GM18517 (cell line): ENCODE measurements at regions not wholly inside any gene's neighbourhood (a gene's known extent, or its start where the extent isn't known, plus 50 kb on each side); places are given as distances from the start of the nearest gene placed in this dataset.
"Not testable (repeated sequence)": the region's sequence is repeated elsewhere in the genome, so short reads cannot be mapped to it uniquely, and the experiment has no call there.

Experiments used
- ATAC-seq: cut with Tn5 transposase; IDR thresholded peaks from one replicate; pipeline ENCODE4 v1.9.1; 2021; ENCODE audit warnings: mild to moderate bottlenecking, moderate library complexity; ENCODE audit not compliant: unreplicated experiment

DNA sequence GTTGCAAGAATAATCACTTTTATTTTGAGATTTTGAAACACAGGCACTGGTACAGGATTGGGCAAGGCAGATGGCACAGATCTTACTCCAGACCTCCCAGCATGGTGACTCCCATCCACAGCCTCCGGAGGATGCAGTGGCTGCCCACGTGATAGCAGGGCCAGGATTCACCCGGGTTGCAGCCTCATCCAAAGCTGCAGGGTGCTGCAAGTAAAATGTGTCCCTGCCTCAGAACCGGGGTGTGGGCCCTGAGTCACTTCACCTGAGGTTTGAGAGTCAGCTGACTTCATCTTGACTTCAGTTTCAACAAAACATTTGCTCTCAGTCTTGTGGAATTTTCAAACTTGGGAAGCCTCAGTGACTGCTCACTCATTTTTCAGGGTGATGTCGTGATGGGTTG lies 201.9 kb downstream of the FGF9 start:
- no peak for ATAC-seq

DNA sequence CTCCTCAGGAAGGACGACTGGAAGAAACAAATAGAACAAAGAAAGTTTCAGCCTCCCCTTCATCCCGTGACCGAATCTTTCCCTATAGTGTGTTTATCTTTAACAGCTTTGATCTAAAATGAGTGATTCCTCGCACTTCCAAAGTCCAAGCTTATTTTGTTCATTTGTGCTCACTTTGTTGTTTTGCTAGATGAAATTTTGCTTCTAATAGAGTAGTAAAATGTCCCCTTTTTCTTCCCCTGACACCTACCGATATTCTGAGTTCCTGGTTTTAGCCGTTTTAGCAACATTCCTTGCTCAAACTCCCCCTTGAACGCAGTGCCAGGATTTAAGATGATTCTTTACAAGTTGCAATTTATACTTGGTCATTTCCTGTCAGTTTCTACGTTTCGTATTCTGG lies 204.2 kb downstream of the FGF9 start:
- ATAC-seq = no peak

- ATAC-seq = no peak
Measured at GRCh38 chr13:21879263-21879914, 208.5 kb downstream of the FGF9 start.

GRCh38 chr13:21882766-21883165 lies 211.9 kb downstream of the FGF9 start:
- ATAC-seq = no peak

- ATAC-seq = no peak
Measured at GRCh38 chr13:21883713-21884112, 212.8 kb downstream of the FGF9 start.

DNA sequence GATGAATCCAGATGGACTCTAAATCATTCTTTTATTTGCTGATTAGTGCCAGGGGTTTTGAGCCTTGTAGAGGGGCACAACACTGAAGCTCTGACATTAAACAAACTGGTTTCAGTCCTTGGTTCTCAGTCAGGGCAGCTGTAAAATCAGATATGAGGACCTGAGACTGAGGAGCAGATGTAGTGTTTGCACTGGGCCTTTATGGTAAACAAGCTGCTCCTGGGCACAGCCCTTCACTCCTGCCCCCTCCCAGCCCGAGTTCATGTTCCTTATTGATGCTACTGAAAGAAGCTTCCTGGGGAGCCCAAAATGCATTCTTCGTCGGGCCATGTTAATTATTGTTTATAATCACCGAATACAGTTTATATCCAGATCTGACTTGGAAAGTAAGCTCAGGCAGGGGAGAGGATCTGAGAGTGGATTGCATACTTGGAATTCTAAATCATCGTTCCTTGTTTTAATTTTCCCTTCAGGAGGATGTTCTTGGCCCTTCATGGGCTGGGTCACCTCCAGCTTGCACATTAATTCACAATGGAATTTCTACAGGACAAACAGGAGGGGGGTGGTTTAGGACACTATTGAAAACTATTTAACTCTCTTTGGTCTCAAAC lies 213.5 kb downstream of the FGF9 start:
- no peak for ATAC-seq

DNA sequence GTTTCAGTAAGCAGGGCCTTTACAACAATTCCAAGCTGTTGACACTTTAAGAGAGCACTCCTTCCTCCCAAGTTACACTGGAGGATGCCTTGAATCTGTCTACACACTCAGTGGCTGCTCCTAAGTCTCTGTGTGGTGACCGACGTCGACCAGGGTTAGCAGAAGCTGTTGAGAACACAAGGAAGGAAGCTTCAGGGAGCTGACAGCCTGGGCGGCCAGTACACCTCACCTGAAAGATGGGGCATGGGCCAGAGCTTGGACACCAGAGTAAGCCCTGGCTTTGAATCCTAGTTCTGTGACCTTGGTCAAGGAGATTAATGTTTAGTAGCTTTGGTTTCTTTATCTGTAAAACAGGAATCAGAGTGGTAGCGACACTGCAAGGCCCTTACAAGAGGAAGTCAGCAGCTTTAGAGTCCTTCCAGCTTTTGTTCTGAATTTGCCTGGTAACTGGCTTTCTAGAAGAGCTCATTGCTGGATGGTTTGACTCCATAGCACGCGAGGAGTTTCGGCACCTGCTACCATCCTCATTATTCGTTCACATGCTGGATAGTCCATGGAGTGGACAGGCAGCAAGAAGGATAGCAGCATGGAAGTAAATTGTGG lies 214.2 kb downstream of the FGF9 start:
- no peak for ATAC-seq

DNA sequence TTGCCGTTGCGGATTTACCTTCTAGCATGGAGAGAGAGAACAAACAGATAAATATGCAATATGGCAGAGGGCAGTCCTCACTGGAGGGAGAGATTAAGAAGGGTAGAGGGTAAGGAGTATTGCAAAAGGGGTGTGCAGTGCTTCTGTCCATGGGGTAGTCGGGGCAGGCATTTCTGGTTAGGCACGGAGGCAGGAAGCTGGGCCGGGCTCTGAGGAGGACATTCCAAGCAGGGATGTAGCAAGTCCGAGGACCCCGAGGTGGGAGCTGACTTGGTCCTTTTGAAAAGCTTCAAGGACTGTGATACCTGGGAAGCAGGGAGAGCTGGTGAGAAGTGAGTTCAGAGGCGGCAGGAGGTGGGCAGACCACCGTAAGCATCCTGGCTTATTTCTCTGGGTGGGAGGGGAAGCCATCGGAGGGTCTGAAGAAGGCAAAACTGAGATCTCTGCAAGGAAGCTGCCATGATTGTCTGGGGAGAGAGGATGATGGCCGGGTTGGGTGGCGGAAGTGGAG lies 214.9 kb downstream of the FGF9 start:
- no peak for ATAC-seq

DNA sequence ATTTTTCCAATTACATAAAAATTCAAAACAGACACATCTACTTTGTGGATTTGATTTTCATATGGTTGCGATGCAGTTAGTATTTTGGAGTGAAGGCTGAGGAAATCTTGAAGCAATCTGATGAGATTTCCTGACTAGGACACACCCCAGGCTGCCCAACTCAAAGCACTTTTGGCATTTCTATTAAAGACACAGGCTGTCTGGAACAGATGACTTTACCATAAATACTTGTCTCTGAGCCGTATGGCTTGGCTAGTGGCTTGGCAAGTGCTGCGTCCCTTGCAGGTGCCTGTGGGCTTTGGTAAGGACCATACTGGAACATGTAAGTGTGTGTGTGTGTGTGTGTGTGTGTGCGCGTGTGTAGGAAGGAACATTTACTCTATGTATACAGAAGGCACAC lies 218.8 kb downstream of the FGF9 start:
- no peak for ATAC-seq

DNA sequence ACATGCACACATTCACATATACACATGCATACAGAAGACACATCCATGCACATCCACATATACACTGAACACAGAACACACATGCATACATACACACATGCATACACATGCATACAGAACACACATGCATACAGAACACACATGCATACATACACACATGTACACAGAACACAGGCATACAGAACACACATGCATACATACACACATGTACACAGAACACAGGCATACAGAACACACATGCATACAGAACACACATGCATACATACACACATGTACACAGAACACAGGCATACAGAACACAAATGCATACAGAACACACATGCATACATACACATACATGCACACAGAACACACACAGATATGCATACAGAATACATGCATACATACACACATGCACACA lies 219.3 kb downstream of the FGF9 start:
- not testable (repeated sequence) for ATAC-seq

- ATAC-seq = no peak
Measured at GRCh38 chr13:21894091-21894490, 223.2 kb downstream of the FGF9 start.

DNA sequence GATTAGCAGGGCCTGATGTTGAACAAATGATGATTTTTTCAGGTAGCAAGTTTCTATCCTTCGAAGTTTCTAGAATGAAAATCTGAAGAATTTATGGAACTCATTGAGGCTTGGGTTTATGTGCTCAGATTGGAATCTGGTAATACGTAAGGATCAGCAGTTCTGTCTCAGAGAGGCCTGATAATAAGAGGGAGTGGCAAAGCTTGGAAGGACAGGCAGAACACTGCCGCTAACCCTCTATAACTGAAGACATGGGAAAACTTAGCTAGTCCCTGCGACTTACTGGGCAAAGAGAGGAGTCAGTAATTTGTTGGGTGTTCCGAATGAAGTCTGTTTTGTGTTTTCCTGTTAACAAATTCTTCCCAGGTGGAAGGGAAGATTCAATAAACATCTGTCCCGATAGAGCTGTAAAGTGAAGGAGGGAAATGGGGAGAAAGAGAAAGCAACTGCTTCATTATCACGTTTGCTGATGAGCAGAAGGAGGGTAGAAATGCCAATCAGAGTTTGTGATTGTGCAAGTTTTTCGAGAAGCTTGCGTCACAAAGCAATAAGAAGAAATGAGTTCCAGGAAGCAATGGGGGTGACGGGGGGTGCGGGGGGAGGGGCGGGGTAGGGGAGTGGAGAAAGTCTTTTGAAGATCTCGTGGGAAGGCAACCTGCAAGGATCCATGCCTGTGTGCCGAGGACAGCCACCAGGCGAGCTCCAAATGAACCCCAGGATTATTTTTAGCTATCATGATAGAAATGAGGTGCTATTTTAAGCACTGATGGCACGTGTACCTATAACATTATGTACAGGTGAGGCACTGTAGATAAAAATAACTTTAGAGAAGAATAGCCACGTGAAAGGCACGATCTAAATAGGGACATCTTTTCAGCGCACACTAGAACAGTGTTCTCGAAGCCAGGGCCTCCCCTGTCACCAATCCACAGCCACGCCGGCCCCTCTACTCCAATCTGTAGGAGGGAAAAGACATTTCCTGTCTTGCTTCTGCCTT lies 224.1 kb downstream of the FGF9 start:
- ATAC-seq = no peak

DNA sequence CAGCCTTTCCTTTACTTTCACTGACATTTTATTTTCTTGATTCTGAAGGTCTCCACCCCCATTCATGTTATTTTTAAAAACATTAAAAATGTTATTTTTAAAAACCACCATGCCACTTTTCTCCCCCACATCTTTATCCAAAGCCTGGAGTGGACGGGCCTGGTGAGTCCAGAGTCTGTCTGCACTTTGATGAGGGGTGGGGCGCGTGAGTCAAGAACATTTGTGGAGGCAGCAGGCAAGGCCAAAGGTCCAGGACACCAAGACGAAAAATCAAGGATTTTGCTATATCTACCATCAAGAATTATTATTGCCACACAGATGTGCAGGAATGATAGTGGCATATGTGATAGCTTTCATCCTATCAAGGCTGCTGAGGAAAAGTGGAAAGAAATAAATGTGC lies 224.9 kb downstream of the FGF9 start:
- ATAC-seq = no peak

DNA sequence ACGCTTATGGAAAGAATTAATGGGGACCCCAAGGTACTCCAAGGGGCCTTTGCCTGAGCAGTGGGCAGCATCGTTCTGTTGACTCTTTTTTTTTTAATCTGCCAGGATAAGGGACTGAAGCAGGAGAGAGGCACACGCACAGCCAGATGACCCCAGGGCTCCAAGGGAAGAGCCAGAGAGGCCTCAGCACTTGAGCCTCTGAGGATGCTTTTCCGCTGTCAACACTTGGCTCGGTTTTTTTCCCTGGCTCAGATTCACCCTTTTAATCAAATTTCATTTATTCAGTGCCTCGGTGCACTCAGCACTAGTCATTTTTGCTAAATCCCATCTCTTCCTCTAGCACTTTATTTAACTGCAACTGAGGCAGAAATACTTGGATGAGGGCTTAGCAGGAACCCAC lies 226.3 kb downstream of the FGF9 start:
- no peak for ATAC-seq

GRCh38 chr13:21898459-21898858 lies 227.6 kb downstream of the FGF9 start:
- ATAC-seq = no peak

DNA sequence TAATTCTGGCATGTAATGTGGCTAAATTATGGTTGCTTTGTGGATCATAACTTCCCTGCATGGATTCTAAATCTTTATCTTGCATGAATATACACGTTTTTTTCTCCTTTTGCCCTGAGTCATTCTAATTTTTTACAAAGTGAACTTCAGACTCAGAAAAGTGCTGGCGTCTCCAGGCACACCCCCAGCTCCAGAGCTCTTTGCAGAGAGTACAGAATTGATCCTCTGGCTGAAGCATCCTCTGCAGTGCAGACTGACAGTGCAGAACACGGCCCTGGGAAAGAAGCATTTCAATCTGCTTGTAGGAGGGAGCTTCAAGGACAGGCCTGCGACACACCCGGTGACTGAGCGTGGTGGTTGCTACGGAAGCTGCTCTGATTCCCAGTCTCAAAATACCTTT lies 228.1 kb downstream of the FGF9 start:
- ATAC-seq = no peak

GRCh38 chr13:21901336-21901735 lies 230.5 kb downstream of the FGF9 start:
- no peak for ATAC-seq

DNA sequence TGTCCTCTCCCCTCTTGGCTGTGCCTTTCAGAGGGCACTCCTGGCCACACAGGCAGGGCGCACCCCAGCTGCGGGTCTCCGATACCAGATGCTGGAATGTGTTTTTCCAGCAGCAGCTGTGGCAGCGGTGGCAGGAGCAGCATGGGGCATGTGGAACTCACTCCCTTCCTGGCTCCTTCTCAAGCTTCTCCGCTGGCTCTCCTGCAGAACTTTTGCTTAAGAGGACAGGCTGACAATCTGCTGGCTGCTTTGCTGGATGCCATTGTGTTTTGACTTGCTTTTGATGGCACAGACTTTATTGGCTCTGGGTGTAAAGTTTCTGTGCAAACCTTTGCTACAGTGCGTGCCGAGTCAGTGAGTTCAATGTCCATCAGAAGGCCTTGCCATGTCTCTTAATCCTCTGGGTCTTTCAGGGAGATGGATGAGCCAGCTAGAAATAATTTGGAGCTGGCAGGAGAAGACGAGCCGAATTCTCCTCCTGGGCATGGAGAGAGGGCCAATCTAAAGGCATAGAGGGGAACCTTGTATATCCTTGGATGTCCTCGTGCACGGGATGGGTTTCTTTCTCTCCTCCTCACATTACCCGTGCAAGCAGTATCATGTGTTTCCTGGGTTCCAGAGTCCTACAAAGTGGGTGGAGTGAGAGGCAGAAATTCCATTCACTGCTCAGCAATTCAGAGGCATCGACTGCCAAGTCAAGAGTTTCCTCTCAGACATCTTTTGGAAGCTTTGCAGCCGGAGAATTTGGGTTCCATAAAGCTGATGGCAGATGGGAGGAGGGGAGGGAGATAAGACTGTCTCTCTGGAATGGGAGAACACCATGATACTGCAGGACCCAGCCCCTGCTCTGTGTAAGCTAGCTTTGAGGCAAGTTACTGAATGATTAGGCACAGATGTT lies 231.2 kb downstream of the FGF9 start:
- no peak for ATAC-seq

DNA sequence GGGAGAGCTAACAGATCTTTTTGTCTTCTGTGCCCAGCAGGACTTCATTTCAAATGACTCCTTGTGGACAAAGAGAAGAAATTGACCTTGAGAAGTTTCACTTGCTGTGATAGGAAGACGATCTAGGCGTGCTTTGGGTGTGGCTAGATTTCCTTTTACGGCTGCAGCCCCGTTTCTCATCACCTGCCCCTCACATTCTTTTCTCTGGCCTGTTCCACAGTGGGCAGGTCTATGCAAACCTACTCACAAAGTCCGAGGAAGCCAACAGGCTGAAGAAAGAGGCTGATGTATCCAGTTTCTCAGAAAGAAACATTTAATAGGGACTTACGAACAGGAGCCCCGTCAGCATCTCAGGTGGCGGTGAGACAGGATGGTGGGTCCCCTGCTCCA lies 231.8 kb downstream of the FGF9 start:
- no peak for ATAC-seq

- ATAC-seq = no peak
Measured at GRCh38 chr13:21905486-21905885, 234.6 kb downstream of the FGF9 start.
